ENCODE measurements at regions not wholly inside any gene's neighbourhood (a gene's known extent, or its start where the extent isn't known, plus 50 kb on each side); places are given as distances from the start of the nearest gene placed in this dataset.

DNA sequence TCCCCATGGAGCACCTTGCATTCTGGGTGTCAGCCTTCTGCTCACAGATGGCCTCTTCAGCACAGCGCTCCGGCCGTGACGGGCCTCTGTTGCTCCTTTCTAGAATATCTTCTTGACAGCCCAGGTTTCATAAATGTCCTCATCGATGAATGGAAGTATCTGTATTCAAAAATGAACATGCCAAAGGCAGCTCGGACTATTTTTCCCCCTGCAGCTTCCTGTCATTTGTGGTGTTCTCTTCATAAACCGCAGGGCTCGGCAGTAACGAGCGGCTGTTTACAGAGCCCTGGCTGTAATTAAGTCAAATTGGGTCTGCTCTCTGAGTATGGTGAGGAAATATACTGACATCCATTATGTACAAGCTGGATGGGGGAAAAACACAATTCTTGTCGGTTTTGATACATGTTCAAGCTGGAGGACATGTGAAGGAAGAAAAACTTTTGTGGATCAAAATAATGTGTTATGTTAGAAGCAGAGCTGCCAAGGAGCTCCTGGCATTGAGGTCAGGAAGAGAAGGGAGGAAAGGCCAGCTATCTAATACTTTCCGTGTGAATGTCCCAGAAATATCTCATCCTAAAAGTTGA, 154.1 kb upstream of the CD180 start:
- no peaks in the 10 kb centered on the region for H3K79me2 ChIP-seq (ENCODE audit: low read depth)
- no peak for TF ChIP-seq EZH2 (IDR thresholded peaks at IDR 0.05; ENCODE audit: low read depth)
- TF ChIP-seq CTCF (conservative IDR thresholded peaks at IDR 0.05), result no peak
- H3K27me3 ChIP-seq (ENCODE audit: insufficient read depth, low read depth), result no peaks in the 10 kb centered on the region
- no peaks in the 10 kb centered on the region for H3K36me3 ChIP-seq (ENCODE audit: low read depth)
- H3K27ac ChIP-seq, result no peak overlapping the region
- 0 out of 2 replicates have a peak, but pooled peaks cover 3% of the 10 kb centered on the region for H3K9me2 ChIP-seq (ENCODE audit: insufficient read depth)
- H3K4me2 ChIP-seq, result no peak overlapping the region
- no peak overlapping the region for H3K4me3 ChIP-seq
- H4K20me1 ChIP-seq (ENCODE audit: insufficient read depth), result no peaks in the 10 kb centered on the region
- H3K4me1 ChIP-seq (replicated peaks; ENCODE audit: insufficient read depth), result no peaks in the 10 kb centered on the region
- ChIA-PET POLR2A (ENCODE audit: unreplicated experiment) (no interaction called here), CTCF (no interaction called here)
- H3F3A ChIP-seq (ENCODE audit: insufficient read depth, low read depth), result no peaks in the 10 kb centered on the region
- DNase-seq, result no peak
- no TSS peak for BruUV-seq (replicated peaks)
- no peaks in the 10 kb centered on the region for H3K9me3 ChIP-seq (ENCODE audit: insufficient read depth, low read depth)
- intact Hi-C loops (cut with micrococcal nuclease; ENCODE audit: unreplicated experiment), result no loop called here
- no peak overlapping the region for H2AFZ ChIP-seq

GRCh38 chr5:67350185-67350584, 153.6 kb upstream of the CD180 start:
- Histone ChIP-seq H3K27me3 (ENCODE audit: insufficient read depth, low read depth) (no peaks in the 10 kb centered on the region), H3K4me2 (no peak overlapping the region), H3K9me3 (ENCODE audit: insufficient read depth, low read depth) (no peaks in the 10 kb centered on the region), H3K4me1 (replicated peaks; ENCODE audit: insufficient read depth) (no peaks in the 10 kb centered on the region), H3K79me2 (ENCODE audit: low read depth) (no peaks in the 10 kb centered on the region), H3F3A (ENCODE audit: insufficient read depth, low read depth) (no peaks in the 10 kb centered on the region), H2AFZ (no peak overlapping the region), H4K20me1 (ENCODE audit: insufficient read depth) (no peaks in the 10 kb centered on the region), H3K27ac (no peak overlapping the region), H3K9me2 (ENCODE audit: insufficient read depth) (0 out of 2 replicates have a peak, but pooled peaks cover 3% of the 10 kb centered on the region), H3K36me3 (ENCODE audit: low read depth) (no peaks in the 10 kb centered on the region), H3K4me3 (no peak overlapping the region)
- no TSS peak for BruUV-seq (replicated peaks)
- TF ChIP-seq CTCF (conservative IDR thresholded peaks at IDR 0.05) (no peak), EZH2 (IDR thresholded peaks at IDR 0.05; ENCODE audit: low read depth) (no peak)
- intact Hi-C loops (cut with micrococcal nuclease; ENCODE audit: unreplicated experiment), result no loop called here
- CTCF ChIA-PET, result no interaction called here
- DNase-seq, result no peak
- POLR2A ChIA-PET (ENCODE audit: unreplicated experiment), result no interaction called here

DNA sequence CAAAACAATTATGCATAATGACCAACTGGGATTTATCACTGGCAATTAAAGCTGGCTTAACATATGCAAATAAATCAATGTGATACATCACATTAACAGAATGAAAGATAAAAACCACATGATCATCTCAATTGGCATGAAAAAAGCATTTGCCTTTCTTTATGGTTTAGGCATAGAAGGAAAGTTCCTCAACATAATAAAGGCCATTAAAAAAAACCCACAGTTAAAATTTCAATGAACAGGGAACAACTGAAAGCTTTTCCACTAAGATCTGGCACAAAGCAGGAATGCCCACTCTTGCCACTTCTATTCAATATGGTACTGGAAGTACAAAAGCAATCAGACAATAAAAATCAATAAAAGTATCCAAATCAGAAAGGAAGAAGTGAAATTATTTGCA, 151.2 kb upstream of the CD180 start:
- H2AFZ ChIP-seq, result no peak overlapping the region
- DNase-seq, result no peak
- H3K27me3 ChIP-seq (ENCODE audit: insufficient read depth, low read depth), result no peaks in the 10 kb centered on the region
- H3K79me2 ChIP-seq (ENCODE audit: low read depth), result no peaks in the 10 kb centered on the region
- no peak for TF ChIP-seq EZH2 (IDR thresholded peaks at IDR 0.05; ENCODE audit: low read depth)
- no peak for TF ChIP-seq CTCF (conservative IDR thresholded peaks at IDR 0.05)
- H3K9me2 ChIP-seq (ENCODE audit: insufficient read depth), result 0 out of 2 replicates have a peak, but pooled peaks cover 3% of the 10 kb centered on the region
- CTCF ChIA-PET, result interaction anchor here (0.6 kb wide), 1 partner anchor 127 kb away, joined by 5 read pairs; no protein-coding TSS in a partner anchor
- no peaks in the 10 kb centered on the region for H3K9me3 ChIP-seq (ENCODE audit: insufficient read depth, low read depth)
- POLR2A ChIA-PET (ENCODE audit: unreplicated experiment), result no interaction called here
- no peak overlapping the region for H3K27ac ChIP-seq
- no peak overlapping the region for H3K4me3 ChIP-seq
- H3K4me2 ChIP-seq, result no peak overlapping the region
- no TSS peak for BruUV-seq (replicated peaks)
- H3K4me1 ChIP-seq (replicated peaks; ENCODE audit: insufficient read depth), result no peaks in the 10 kb centered on the region
- H3F3A ChIP-seq (ENCODE audit: insufficient read depth, low read depth), result no peaks in the 10 kb centered on the region
- intact Hi-C loops (cut with micrococcal nuclease; ENCODE audit: unreplicated experiment), result no loop called here
- no peaks in the 10 kb centered on the region for H4K20me1 ChIP-seq (ENCODE audit: insufficient read depth)
- H3K36me3 ChIP-seq (ENCODE audit: low read depth), result no peaks in the 10 kb centered on the region
